Body of pancreas (tissue), 4 donors: ENCODE measurements at regions not wholly inside any gene's neighbourhood (a gene's known extent, or its start where the extent isn't known, plus 50 kb on each side); places are given as distances from the start of the nearest gene placed in this dataset.
A peak's percentile ranks its signal among the peaks of the same experiment; 100 is the strongest.

Source experiments
- ATAC-seq: fragments of 150-250 bp; one replicate; pipeline ENCODE4 v1.9.1; 2016
- DNase-seq, 4 donors: peaks; one replicate each; pipeline ENCODE4 v3.0.0-alpha.2; 2019
- H3K27ac ChIP-seq, 4 donors: fragments of 200-600 bp; sonication (generic); 1 replicate in 3 of 4; 2 replicates in 1 of 4; pipeline versions ENCODE4 v1.5.1 to v1.6.1; 2016 to 2019; ENCODE audit warnings: mild to moderate bottlenecking in 1 of 4, mixed read lengths in 1 of 4, moderate library complexity in 1 of 4
- H3K27me3 ChIP-seq, 2 donors: fragments of 200-600 bp; sonication (generic); one replicate each; pipeline ENCODE4 v1.6.0; 2016; ENCODE audit warnings: mild to moderate bottlenecking in 1 of 2
- H3K36me3 ChIP-seq, 2 donors: fragments of 200-600 bp; sonication (generic); replicated peaks in 1 of 2; 2 replicates each; pipeline ENCODE4 v1.5.1; 2016; ENCODE audit warnings: low read depth in 2 of 2; ENCODE audit not compliant: insufficient read depth in 1 of 2
- H3K4me1 ChIP-seq: fragments of 200-600 bp; sonication (generic); one replicate; pipeline ENCODE4 v1.6.0; 2016
- H3K4me3 ChIP-seq, 2 donors: fragments of 200-600 bp; sonication (generic); 1 replicate in 1 of 2; 2 replicates in 1 of 2; pipeline ENCODE4 v1.5.1; 2016 to 2019
- H3K9me3 ChIP-seq, 3 donors: fragments of 200-600 bp; sonication (generic); 1 replicate in 2 of 3; 2 replicates in 1 of 3; pipeline ENCODE4 v1.5.1; 2016
- POLR2A ChIP-seq, 3 donors: fragments of 450-650 bp; IDR thresholded peaks; one replicate each; pipeline ENCODE4 v1.6.1; 2016; ENCODE audit warnings: antibody characterized with exemption in 3 of 3, mild to moderate bottlenecking in 2 of 3
- WGBS, 2 donors: methylation state at CpG; one replicate each; pipeline ENCODE4 v1.1.5; 2017; 5-methylcytosine and 5-hydroxymethylcytosine counted together
- intact Hi-C: fragments of 100-400 bp; cut with DNase I; formaldehyde crosslinking; loops from one replicate; pipeline ENCODE4 v1.15.1; 2023
- TF ChIP-seq, protein P1 (sequence below), 7 experiments: fragments of 450-650 bp in 4 of 7; fragments of 200-600 bp in 3 of 7; sonication (generic) in 3 of 7; IDR thresholded peaks; one replicate each; pipeline ENCODE4 v1.5.1; 2016 to 2019; ENCODE audit warnings: antibody characterized with exemption in 7 of 7

DNA sequence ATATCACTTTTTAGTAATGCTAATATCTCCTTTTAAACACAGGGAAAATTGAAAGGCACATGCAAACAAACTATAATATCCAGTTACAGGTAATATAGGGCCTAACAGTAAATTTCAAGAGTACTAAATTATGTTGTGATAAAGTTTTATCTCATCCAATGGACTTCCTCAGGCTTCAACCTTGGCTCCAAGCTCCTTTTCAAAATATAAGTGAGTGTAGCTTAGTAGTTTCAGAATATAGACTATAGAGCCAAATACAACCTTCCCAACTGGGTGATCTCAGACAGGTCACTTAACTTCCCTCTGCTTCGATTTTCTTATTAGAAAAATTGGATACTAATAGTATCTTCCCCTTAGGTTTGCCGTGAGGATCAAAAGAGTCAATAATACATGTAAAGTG, 93.5 kb upstream of the PARD3B start:
- Histone ChIP-seq H3K4me1 (peaks cover 6% of the 10 kb centered on the region), H3K27ac (no peak overlapping the region), H3K9me3 (no peaks in the 10 kb centered on the region), H3K36me3 (no peaks in the 10 kb centered on the region), H3K27me3 (no peaks in the 10 kb centered on the region), H3K4me3 (no peak overlapping the region)
- no peak for DNase-seq
- intact Hi-C loops, result no loop called here
- no peak for TF ChIP-seq POLR2A (IDR thresholded peaks at IDR 0.05)
- TF ChIP-seq, protein P1, sequence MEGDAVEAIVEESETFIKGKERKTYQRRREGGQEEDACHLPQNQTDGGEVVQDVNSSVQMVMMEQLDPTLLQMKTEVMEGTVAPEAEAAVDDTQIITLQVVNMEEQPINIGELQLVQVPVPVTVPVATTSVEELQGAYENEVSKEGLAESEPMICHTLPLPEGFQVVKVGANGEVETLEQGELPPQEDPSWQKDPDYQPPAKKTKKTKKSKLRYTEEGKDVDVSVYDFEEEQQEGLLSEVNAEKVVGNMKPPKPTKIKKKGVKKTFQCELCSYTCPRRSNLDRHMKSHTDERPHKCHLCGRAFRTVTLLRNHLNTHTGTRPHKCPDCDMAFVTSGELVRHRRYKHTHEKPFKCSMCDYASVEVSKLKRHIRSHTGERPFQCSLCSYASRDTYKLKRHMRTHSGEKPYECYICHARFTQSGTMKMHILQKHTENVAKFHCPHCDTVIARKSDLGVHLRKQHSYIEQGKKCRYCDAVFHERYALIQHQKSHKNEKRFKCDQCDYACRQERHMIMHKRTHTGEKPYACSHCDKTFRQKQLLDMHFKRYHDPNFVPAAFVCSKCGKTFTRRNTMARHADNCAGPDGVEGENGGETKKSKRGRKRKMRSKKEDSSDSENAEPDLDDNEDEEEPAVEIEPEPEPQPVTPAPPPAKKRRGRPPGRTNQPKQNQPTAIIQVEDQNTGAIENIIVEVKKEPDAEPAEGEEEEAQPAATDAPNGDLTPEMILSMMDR (IDR thresholded peaks at IDR 0.05), result no peak
- WGBS, 2 donors, result 57 to 61% methylated on average over 2 of the region's 2 CpGs
- no peak for ATAC-seq

DNA sequence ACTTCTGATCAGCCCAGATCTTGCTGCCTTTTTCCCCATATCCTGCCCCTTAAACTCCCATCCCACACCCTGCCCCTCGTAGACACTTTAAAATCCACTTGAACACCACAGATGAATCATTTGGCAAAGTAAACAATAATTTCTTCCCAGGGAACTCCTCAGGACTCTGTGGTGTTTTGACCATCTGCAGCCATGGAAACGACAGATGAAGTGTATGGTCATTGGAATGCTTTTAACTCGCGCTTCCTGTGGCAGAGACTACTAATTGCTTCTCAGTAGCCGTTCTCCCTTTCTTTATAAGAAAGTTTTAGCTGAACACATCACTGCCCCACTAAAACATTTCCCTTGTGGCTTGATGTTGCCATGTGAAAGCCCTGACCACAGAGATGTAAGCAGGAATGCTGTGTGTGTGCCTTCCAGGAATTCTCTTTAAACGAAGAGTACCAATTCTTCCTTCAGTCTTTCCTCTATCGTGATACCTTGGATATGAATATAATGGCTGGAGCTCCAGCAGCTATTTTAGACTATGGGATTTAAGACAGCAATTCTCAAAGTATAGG, 92.7 kb upstream of the PARD3B start:
- 48 to 69% methylated on average over 7 of the region's 7 CpGs for whole genome bisulfite sequencing, 2 donors
- intact Hi-C loops, result no loop called here
- Histone ChIP-seq H3K27ac (no peak overlapping the region), H3K9me3 (no peaks in the 10 kb centered on the region), H3K4me1 (peaks cover 6% of the 10 kb centered on the region), H3K27me3 (no peaks in the 10 kb centered on the region), H3K4me3 (no peak overlapping the region), H3K36me3 (no peaks in the 10 kb centered on the region)
- TF ChIP-seq, protein P1 (IDR thresholded peaks at IDR 0.05), result no peak
- no peak for TF ChIP-seq POLR2A (IDR thresholded peaks at IDR 0.05)
- ATAC-seq (peak; percentile 78), DNase-seq (peak in 3 of 4 donors; percentile 28 to 58 (median 49))

DNA sequence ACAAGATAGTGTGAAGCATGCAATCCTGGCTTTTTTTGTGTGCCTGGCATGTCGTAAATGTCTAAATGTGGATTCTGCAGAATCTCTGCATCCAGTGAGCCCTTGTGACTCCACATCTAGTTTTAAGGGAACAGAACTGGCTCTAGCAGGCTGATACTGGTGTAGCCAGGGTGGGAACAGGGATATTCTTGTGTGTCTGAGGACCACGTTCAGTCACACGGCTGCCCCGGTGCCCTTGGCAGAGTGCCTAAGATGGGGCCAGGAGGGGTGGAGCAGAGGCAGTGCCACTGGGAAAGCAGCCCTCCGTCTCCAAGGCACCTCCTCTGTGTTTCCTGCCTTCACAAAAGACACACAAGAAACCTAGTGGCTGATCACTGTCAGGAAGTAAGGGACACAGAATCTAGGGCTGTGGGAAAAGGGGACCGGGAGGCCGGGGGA, 91.5 kb upstream of the PARD3B start:
- no peaks in the 10 kb centered on the region for H3K36me3 ChIP-seq
- H3K9me3 ChIP-seq, result no peaks in the 10 kb centered on the region
- DNase-seq (peak; percentile 9 to 56 (median 38)), ATAC-seq (peak; percentile 33)
- H3K27me3 ChIP-seq, result no peaks in the 10 kb centered on the region
- peaks cover 6% of the 10 kb centered on the region for H3K4me1 ChIP-seq
- TF ChIP-seq POLR2A (IDR thresholded peaks at IDR 0.05), result no peak
- TF ChIP-seq, protein P1 (IDR thresholded peaks at IDR 0.05), result no peak
- intact Hi-C loops, result no loop called here
- H3K27ac ChIP-seq, result no peak overlapping the region
- 10 to 22% methylated on average over 7 of the region's 7 CpGs for whole genome bisulfite sequencing, 2 donors
- H3K4me3 ChIP-seq, result no peak overlapping the region

DNA sequence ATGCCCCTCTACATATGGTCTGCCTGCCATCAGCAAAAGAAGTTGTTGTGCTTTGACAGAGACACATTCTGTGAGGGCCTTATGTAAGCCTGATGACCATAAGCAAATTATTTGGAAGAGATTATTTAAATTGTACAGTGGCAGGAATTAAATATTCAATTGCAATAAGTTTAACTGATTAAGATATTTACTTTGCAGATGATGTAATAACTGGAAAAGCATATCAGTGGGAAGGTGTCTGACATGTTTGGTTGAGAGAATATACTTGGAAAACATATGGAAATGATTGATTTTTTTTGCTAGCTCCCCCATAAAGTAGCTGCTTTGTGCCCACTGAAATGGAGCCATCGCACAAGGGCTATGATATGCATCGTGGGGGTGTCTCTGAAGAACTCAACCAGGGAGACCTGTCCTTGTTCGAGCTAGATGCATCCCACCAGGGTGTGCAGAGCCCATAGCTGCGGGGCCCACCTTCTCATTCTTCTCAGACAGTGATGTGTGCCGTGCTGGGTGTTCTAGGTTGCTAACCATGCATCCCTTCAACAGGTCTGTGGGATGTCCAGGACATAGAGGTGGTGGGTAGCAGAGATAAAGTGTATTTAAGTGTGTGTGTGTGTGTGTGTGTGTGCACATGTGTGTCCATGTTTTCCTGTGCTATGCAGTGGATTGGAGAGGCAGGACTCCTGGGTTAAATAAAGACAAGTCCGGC, 90.4 kb upstream of the PARD3B start:
- 97 to 98% methylated on average over 6 of the region's 6 CpGs for WGBS, 2 donors
- no peak overlapping the region for H3K4me3 ChIP-seq
- no peak overlapping the region for H3K27ac ChIP-seq
- ATAC-seq (no peak), DNase-seq (no peak)
- no peaks in the 10 kb centered on the region for H3K27me3 ChIP-seq
- TF ChIP-seq, protein P1 (IDR thresholded peaks at IDR 0.05), result no peak
- TF ChIP-seq POLR2A (IDR thresholded peaks at IDR 0.05), result no peak
- H3K36me3 ChIP-seq, result no peaks in the 10 kb centered on the region
- peaks cover 6% of the 10 kb centered on the region for H3K4me1 ChIP-seq
- H3K9me3 ChIP-seq, result no peaks in the 10 kb centered on the region
- intact Hi-C loops, result no loop called here
